H1 (cell line): ENCODE measurements at regions not wholly inside any gene's neighbourhood (a gene's known extent, or its start where the extent isn't known, plus 50 kb on each side); places are given as distances from the start of the nearest gene placed in this dataset.

Source experiments
- CTCF ChIA-PET: fragments of 300-600 bp; sonication (Branson Sonifier 250); formaldehyde crosslinking; loops from one replicate; lab custom pipeline; 2021; ENCODE audit not compliant: partially characterized antibody; lab: Charles Lee
- POLR2A ChIA-PET: fragments of 300-600 bp; sonication (Branson Sonifier 250); formaldehyde crosslinking; loops from one replicate; lab custom pipeline; 2021; ENCODE audit warnings: inconsistent platforms; ENCODE audit not compliant: partially characterized antibody; lab: Charles Lee
- DNase-seq, 2 experiments: peaks; one replicate each; pipeline versions ENCODE4 v3.0.0 to v3.0.0-alpha.2; 2010 to 2022; ENCODE audit warnings: low spot score in 2 of 2, low read depth in 1 of 2, mixed read lengths in 1 of 2
- FAIRE-seq: peaks from 2 replicates; lab custom pipeline; 2011; peaks lifted over from hg19 to GRCh38; lab: Jason Lieb, UNC
- H2AFZ ChIP-seq: 2 replicates; pipeline ENCODE4 v1.8.1; 2012; ENCODE audit warnings: low read length, inconsistent platforms
- H2AK5ac ChIP-seq: 2 replicates; pipeline ENCODE4 v1.6.1; 2013; ENCODE audit warnings: low read depth, low read length
- H2BK120ac ChIP-seq: replicated peaks from 2 replicates; pipeline ENCODE3; 2013; ENCODE audit warnings: low read depth, low read length, inconsistent platforms
- H2BK12ac ChIP-seq: 2 replicates; pipeline ENCODE4 v1.6.1; 2013; ENCODE audit warnings: low read depth, low read length
- H2BK15ac ChIP-seq: 2 replicates; pipeline ENCODE4 v1.6.1; 2013; ENCODE audit warnings: low read length
- H2BK20ac ChIP-seq: 2 replicates; pipeline ENCODE4 v1.6.1; 2013; ENCODE audit warnings: low read length
- H2BK5ac ChIP-seq: 2 replicates; pipeline ENCODE4 v1.6.1; 2013; ENCODE audit warnings: low read depth, low read length
- H3K14ac ChIP-seq: 2 replicates; pipeline ENCODE4 v1.6.1; 2013; ENCODE audit warnings: inconsistent platforms; ENCODE audit not compliant: insufficient read length
- H3K18ac ChIP-seq: 2 replicates; pipeline ENCODE4 v1.6.1; 2013; ENCODE audit warnings: low read length; ENCODE audit errors: extremely low read depth
- H3K23ac ChIP-seq: 2 replicates; pipeline ENCODE4 v1.6.1; 2013; ENCODE audit warnings: inconsistent platforms; ENCODE audit not compliant: insufficient read length
- H3K23me2 ChIP-seq: 2 replicates; pipeline ENCODE4 v1.6.1; 2013; ENCODE audit warnings: low read depth, low read length
- H3K27ac ChIP-seq: 2 replicates; pipeline ENCODE4 v1.6.1; 2011; ENCODE audit warnings: low read depth, low read length, inconsistent platforms
- H3K27me3 ChIP-seq, 4 experiments: replicated peaks in 1 of 4; 1 replicate in 1 of 4; 2 replicates in 3 of 4; pipeline versions ENCODE4 v1.6.1 to v1.8.1; 2011 to 2013; ENCODE audit warnings: low read length in 3 of 4, mild to moderate bottlenecking in 3 of 4, inconsistent platforms in 2 of 4, mixed read lengths in 2 of 4, moderate library complexity in 1 of 4; ENCODE audit not compliant: control insufficient read depth in 3 of 4, insufficient read depth in 3 of 4; ENCODE audit errors: extremely low read depth in 1 of 4
- H3K36me3 ChIP-seq, 4 experiments: 2 replicates each; pipeline versions ENCODE4 v1.6.1 to v1.8.1; 2011 to 2013; ENCODE audit warnings: mild to moderate bottlenecking in 4 of 4, low read length in 3 of 4, moderate library complexity in 2 of 4, control low read depth in 1 of 4, inconsistent platforms in 1 of 4; ENCODE audit not compliant: insufficient read depth in 4 of 4, control insufficient read depth in 2 of 4
- H3K4ac ChIP-seq: replicated peaks from 2 replicates; pipeline ENCODE3; 2013; ENCODE audit warnings: low read length, low read depth, mixed read lengths, inconsistent platforms; ENCODE audit not compliant: insufficient read length
- H3K4me1 ChIP-seq, 4 experiments: replicated peaks in 1 of 4; 1 replicate in 1 of 4; 2 replicates in 3 of 4; pipeline versions ENCODE4 v1.6.1 to v1.8.1; 2011 to 2013; ENCODE audit warnings: low read length in 3 of 4, inconsistent platforms in 2 of 4, mixed read lengths in 1 of 4; ENCODE audit not compliant: insufficient read depth in 4 of 4, control insufficient read depth in 3 of 4
- H3K4me2 ChIP-seq, 2 experiments: 2 replicates each; pipeline versions ENCODE4 v1.6.1 to v1.8.1; 2011 to 2013; ENCODE audit warnings: low read depth in 2 of 2, low read length in 2 of 2, control low read depth in 1 of 2, inconsistent platforms in 1 of 2, mild to moderate bottlenecking in 1 of 2; ENCODE audit not compliant: insufficient read depth in 1 of 2
- H3K4me3 ChIP-seq, 4 experiments: fragments of 200-600, 300-600 bp in 1 of 4; sonication (generic), shearing (Covaris generic), sonication (Bioruptor Twin) in 1 of 4; 2 replicates each; pipeline versions ENCODE4 v1.5.1 to v1.8.1; 2011 to 2016; ENCODE audit warnings: low read length in 4 of 4, low read depth in 3 of 4, control low read depth in 2 of 4, inconsistent platforms in 2 of 4, mild to moderate bottlenecking in 2 of 4, mixed read lengths in 1 of 4, moderate library complexity in 1 of 4; ENCODE audit not compliant: insufficient read depth in 2 of 4; ENCODE audit errors: extremely low read depth in 1 of 4
- H3K56ac ChIP-seq: replicated peaks from 2 replicates; pipeline ENCODE3; 2013; ENCODE audit warnings: low read depth, mild to moderate bottlenecking, mixed read lengths, low read length, inconsistent platforms; ENCODE audit not compliant: insufficient read length
- H3K79me1 ChIP-seq: 2 replicates; pipeline ENCODE4 v1.6.1; 2013; ENCODE audit warnings: low read depth, low read length, control low read depth
- H3K79me2 ChIP-seq, 2 experiments: 2 replicates each; pipeline versions ENCODE4 v1.6.1 to v1.8.1; 2012 to 2013; ENCODE audit warnings: low read length in 2 of 2, mild to moderate bottlenecking in 2 of 2, inconsistent platforms in 1 of 2; ENCODE audit not compliant: insufficient read depth in 2 of 2, control insufficient read depth in 1 of 2
- H3K9ac ChIP-seq, 4 experiments: replicated peaks in 1 of 4; 1 replicate in 1 of 4; 2 replicates in 3 of 4; pipeline versions ENCODE4 v1.6.1 to v1.8.1; 2011 to 2013; ENCODE audit warnings: low read depth in 3 of 4, low read length in 3 of 4, control low read depth in 2 of 4, mild to moderate bottlenecking in 2 of 4, moderate library complexity in 2 of 4, inconsistent platforms in 1 of 4; ENCODE audit errors: extremely low read depth in 1 of 4
- H3K9me3 ChIP-seq, 2 experiments: 2 replicates each; pipeline versions ENCODE4 v1.6.1 to v1.8.1; 2012 to 2013; ENCODE audit warnings: mild to moderate bottlenecking in 2 of 2, moderate library complexity in 2 of 2, control low read depth in 1 of 2, inconsistent platforms in 1 of 2, low read depth in 1 of 2, low read length in 1 of 2, mixed read lengths in 1 of 2; ENCODE audit not compliant: insufficient read depth in 2 of 2
- H4K20me1 ChIP-seq, 2 experiments: replicated peaks in 1 of 2; 2 replicates each; pipeline versions ENCODE3 to v1.8.1; 2011 to 2013; ENCODE audit warnings: inconsistent platforms in 2 of 2, low read length in 2 of 2, mild to moderate bottlenecking in 1 of 2; ENCODE audit not compliant: insufficient read depth in 2 of 2, control insufficient read depth in 1 of 2
- H4K5ac ChIP-seq: 2 replicates; pipeline ENCODE4 v1.6.1; 2013; ENCODE audit warnings: low read length, low read depth, mixed read lengths, inconsistent platforms; ENCODE audit not compliant: insufficient read length
- H4K8ac ChIP-seq: 2 replicates; pipeline ENCODE4 v1.8.0; 2013; ENCODE audit warnings: mild to moderate bottlenecking, moderate library complexity, low read length, inconsistent platforms; ENCODE audit not compliant: insufficient read depth; ENCODE audit errors: extremely low read depth
- H4K91ac ChIP-seq: replicated peaks from 2 replicates; pipeline ENCODE3; 2013; ENCODE audit warnings: low read length, mixed read lengths, inconsistent platforms; ENCODE audit not compliant: insufficient read length
- BACH1 ChIP-seq: IDR thresholded peaks from 2 replicates; pipeline ENCODE4 v1.6.1; 2012; ENCODE audit warnings: low read length, improper control_type of control experiment
- EGR1 ChIP-seq: IDR thresholded peaks from 2 replicates; pipeline ENCODE4 v1.6.1; 2011; ENCODE audit warnings: low read depth, low read length, borderline replicate concordance
- EZH2 ChIP-seq: fragments of 200-600 bp; sonication (generic); IDR thresholded peaks from 2 replicates; pipeline ENCODE4 v1.7.1; 2012; ENCODE audit warnings: low read depth, mild to moderate bottlenecking, moderate library complexity, low read length, inconsistent platforms; ENCODE audit not compliant: severe bottlenecking
- POU5F1 ChIP-seq: IDR thresholded peaks from 2 replicates; pipeline ENCODE4 v1.6.1; 2011; ENCODE audit warnings: low read depth, mild to moderate bottlenecking, low read length, moderate library complexity
- RNF2 ChIP-seq: fragments of 200-900, 300-1000 bp; sonication (generic); IDR thresholded peaks from 2 replicates; pipeline ENCODE4 v1.7.1; 2016; ENCODE audit warnings: borderline replicate concordance, low read depth, mild to moderate bottlenecking, antibody characterized with exemption, low read length; ENCODE audit not compliant: poor library complexity, severe bottlenecking; ENCODE audit errors: missing control alignments
- SRF ChIP-seq: IDR thresholded peaks from 2 replicates; pipeline ENCODE4 v1.6.1; 2011; ENCODE audit warnings: mild to moderate bottlenecking, low read depth, low read length, moderate library complexity
- WGBS, 2 experiments: shearing (Covaris generic) in 1 of 2; methylation state at CpG; one replicate each; pipeline versions ENCODE4 v1.1.6 to v1.1.7; 2013 to 2015; ENCODE audit warnings: low lambda C conversion rate in 2 of 2, mixed read lengths in 2 of 2, inconsistent platforms in 1 of 2, low coverage in 1 of 2, missing lambda C conversion rate in 1 of 2; ENCODE audit not compliant: insufficient replicate concordance in 2 of 2, insufficient coverage in 1 of 2, insufficient read length in 1 of 2; ENCODE audit errors: extremely low coverage in 1 of 2, missing lambda C conversion rate in 1 of 2; 5-methylcytosine and 5-hydroxymethylcytosine counted together
- TF ChIP-seq, protein P1 (sequence below): IDR thresholded peaks from 2 replicates; pipeline ENCODE4 v1.6.1; 2012; ENCODE audit warnings: inconsistent platforms

DNA sequence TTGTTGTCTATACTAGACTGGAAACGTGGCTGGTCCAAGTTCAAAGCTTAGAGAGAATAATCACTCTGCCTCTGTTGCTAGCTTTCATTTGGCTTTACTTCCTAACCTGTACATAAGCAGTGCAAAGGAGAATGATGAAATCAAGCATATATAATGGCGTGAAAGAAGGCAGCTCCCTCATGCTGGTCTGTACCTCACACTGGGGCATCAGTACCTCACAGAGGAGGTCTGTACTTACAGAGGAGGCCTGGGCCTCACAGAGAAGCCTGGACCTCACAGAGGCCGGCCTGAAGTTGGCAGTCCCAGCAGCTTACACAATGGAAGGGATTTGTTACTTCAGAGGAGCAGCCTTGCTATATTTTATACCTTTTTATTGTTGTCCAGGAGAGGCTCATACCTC lies 53.3 kb upstream of the MSI2 start:
- H2BK15ac ChIP-seq = no peak overlapping the region
- no peak overlapping the region for H3K14ac ChIP-seq
- no peak overlapping the region for H2BK12ac ChIP-seq
- H3K36me3 ChIP-seq = no peaks in the 10 kb centered on the region
- H2BK20ac ChIP-seq = no peak overlapping the region
- H3K56ac ChIP-seq = no peak overlapping the region
- no peaks in the 10 kb centered on the region for H3K79me1 ChIP-seq
- peak in 1 of 2 experiments; percentile 28 for DNase-seq
- no peak overlapping the region for H4K5ac ChIP-seq
- no peak for TF ChIP-seq BACH1
- no peak for TF ChIP-seq EZH2
- no peak for TF ChIP-seq POU5F1
- TF ChIP-seq RNF2 = no peak
- no peak for TF ChIP-seq SRF
- TF ChIP-seq EGR1 = no peak
- TF ChIP-seq, protein P1, sequence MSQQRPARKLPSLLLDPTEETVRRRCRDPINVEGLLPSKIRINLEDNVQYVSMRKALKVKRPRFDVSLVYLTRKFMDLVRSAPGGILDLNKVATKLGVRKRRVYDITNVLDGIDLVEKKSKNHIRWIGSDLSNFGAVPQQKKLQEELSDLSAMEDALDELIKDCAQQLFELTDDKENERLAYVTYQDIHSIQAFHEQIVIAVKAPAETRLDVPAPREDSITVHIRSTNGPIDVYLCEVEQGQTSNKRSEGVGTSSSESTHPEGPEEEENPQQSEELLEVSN = no peak
- 78% methylated on average over 3 of the region's 3 CpGs; no CpG with 5 or more reads in 1 of the 2 experiments for WGBS, 2 experiments
- ChIA-PET CTCF (interaction anchor here (1.8 kb wide), 1 partner anchor 40 kb away, joined by 5 read pairs; no protein-coding TSS in a partner anchor), POLR2A (no interaction called here)
- H3K27ac ChIP-seq = no peak overlapping the region
- 0 out of 4 replicates have a peak, but pooled peaks cover 0 to 4% of the 10 kb centered on the region in 2 experiments for H3K9me3 ChIP-seq
- H2BK5ac ChIP-seq = no peak overlapping the region
- H2BK120ac ChIP-seq = no peak overlapping the region
- H2AFZ ChIP-seq = no peak overlapping the region
- FAIRE-seq = no peak
- no peak overlapping the region for H3K9ac ChIP-seq
- H4K8ac ChIP-seq = no peak overlapping the region
- no peak overlapping the region for H2AK5ac ChIP-seq
- H4K20me1 ChIP-seq = no peaks in the 10 kb centered on the region
- no peaks in the 10 kb centered on the region for H3K79me2 ChIP-seq
- no peak overlapping the region for H3K4me2 ChIP-seq
- H3K23ac ChIP-seq = no peak overlapping the region
- H3K4me1 ChIP-seq = no peaks in the 10 kb centered on the region
- H3K4me3 ChIP-seq = no peak overlapping the region
- H3K4ac ChIP-seq = no peak overlapping the region
- H3K27me3 ChIP-seq = no peaks in the 10 kb centered on the region
- H3K23me2 ChIP-seq = no peaks in the 10 kb centered on the region
- H4K91ac ChIP-seq = no peak overlapping the region
- no peak overlapping the region for H3K18ac ChIP-seq
